ENCODE measurements at regions not wholly inside any gene's neighbourhood (a gene's known extent, or its start where the extent isn't known, plus 50 kb on each side); places are given as distances from the start of the nearest gene placed in this dataset.

GRCh38 chr16:72471317-72471924, 299.5 kb upstream of the PMFBP1 start:
- Mint-ChIP-seq H3K27ac (ENCODE audit: unreplicated experiment) (no peak overlapping the region), H3K9me3 (no peaks in the 10 kb centered on the region), H3K4me1 (peaks cover 36% of the 10 kb centered on the region), H3K4me3 (no peak overlapping the region), H3K36me3 (ENCODE audit: low read depth) (no peaks in the 10 kb centered on the region), H3K27me3 (ENCODE audit: low read depth) (no peaks in the 10 kb centered on the region)
- DNase-seq (ENCODE audit: low read depth, low spot score), result no peak
- TF ChIP-seq CTCF (conservative IDR thresholded peaks at IDR 0.05), result no peak

GRCh38 chr16:72470541-72470940, 298.6 kb upstream of the PMFBP1 start:
- Mint-ChIP-seq H3K27me3 (ENCODE audit: low read depth) (no peaks in the 10 kb centered on the region), H3K9me3 (no peaks in the 10 kb centered on the region), H3K4me1 (peaks cover 33% of the 10 kb centered on the region), H3K36me3 (ENCODE audit: low read depth) (no peaks in the 10 kb centered on the region), H3K4me3 (no peak overlapping the region), H3K27ac (ENCODE audit: unreplicated experiment) (no peak overlapping the region)
- no peak for DNase-seq (ENCODE audit: low read depth, low spot score)
- TF ChIP-seq CTCF (conservative IDR thresholded peaks at IDR 0.05), result no peak

GRCh38 chr16:72469932-72470331, 298.0 kb upstream of the PMFBP1 start:
- Mint-ChIP-seq H3K27me3 (ENCODE audit: low read depth) (no peaks in the 10 kb centered on the region), H3K27ac (ENCODE audit: unreplicated experiment) (no peak overlapping the region), H3K9me3 (no peaks in the 10 kb centered on the region), H3K36me3 (ENCODE audit: low read depth) (no peaks in the 10 kb centered on the region), H3K4me1 (peaks cover 30% of the 10 kb centered on the region), H3K4me3 (no peak overlapping the region)
- DNase-seq (ENCODE audit: low read depth, low spot score), result no peak
- TF ChIP-seq CTCF (conservative IDR thresholded peaks at IDR 0.05), result no peak

GRCh38 chr16:72468582-72468981, 296.6 kb upstream of the PMFBP1 start:
- no peaks in the 10 kb centered on the region for H3K27me3 Mint-ChIP-seq (ENCODE audit: low read depth)
- TF ChIP-seq CTCF (conservative IDR thresholded peaks at IDR 0.05), result no peak
- H3K4me1 Mint-ChIP-seq, result peaks cover 22% of the 10 kb centered on the region
- no peak overlapping the region for H3K4me3 Mint-ChIP-seq
- DNase-seq (ENCODE audit: low read depth, low spot score), result no peak
- no peak overlapping the region for H3K27ac Mint-ChIP-seq (ENCODE audit: unreplicated experiment)
- no peaks in the 10 kb centered on the region for H3K36me3 Mint-ChIP-seq (ENCODE audit: low read depth)
- no peaks in the 10 kb centered on the region for H3K9me3 Mint-ChIP-seq

GRCh38 chr16:72467157-72467759, 295.3 kb upstream of the PMFBP1 start:
- Mint-ChIP-seq H3K4me3 (no peak overlapping the region), H3K27ac (ENCODE audit: unreplicated experiment) (no peak overlapping the region), H3K9me3 (no peaks in the 10 kb centered on the region), H3K27me3 (ENCODE audit: low read depth) (no peaks in the 10 kb centered on the region), H3K4me1 (peaks cover 22% of the 10 kb centered on the region), H3K36me3 (ENCODE audit: low read depth) (no peaks in the 10 kb centered on the region)
- no peak for DNase-seq (ENCODE audit: low read depth, low spot score)
- peak; percentile 75 for TF ChIP-seq CTCF (conservative IDR thresholded peaks at IDR 0.05)

Data from neural crest cell (in vitro differentiated cells).